NCI-H526 treated with DMSO at 0.1 percent for 48 hours (cell line): ENCODE measurements at regions not wholly inside any gene's neighbourhood (a gene's known extent, or its start where the extent isn't known, plus 50 kb on each side); places are given as distances from the start of the nearest gene placed in this dataset.

Experiments used
- DNase-seq: peaks from one replicate; lab custom pipeline; 2025; lab: John Stamatoyannopoulos, UW

- DNase-seq, result no peak
These were observed 186.2 kb downstream of the URI1 start for GRCh38 chr19:30128211-30128610.

GRCh38 chr19:30130356-30131122 lies 188.5 kb downstream of the URI1 start:
- no peak for DNase-seq

- DNase-seq, result no peak
These were observed 189.2 kb downstream of the URI1 start for GRCh38 chr19:30131246-30131645.

- DNase-seq, result no peak
These were observed 189.8 kb downstream of the URI1 start for GRCh38 chr19:30131722-30132291.

GRCh38 chr19:30132343-30133075 lies 190.5 kb downstream of the URI1 start:
- DNase-seq, result no peak

- no peak for DNase-seq
These were observed 191.8 kb downstream of the URI1 start for GRCh38 chr19:30133803-30134202.

GRCh38 chr19:30135093-30135757 lies 193.2 kb downstream of the URI1 start:
- no peak for DNase-seq

GRCh38 chr19:30135797-30136196 lies 193.8 kb downstream of the URI1 start:
- DNase-seq, result no peak

- no peak for DNase-seq
These were observed 194.7 kb downstream of the URI1 start for GRCh38 chr19:30136611-30137195.

GRCh38 chr19:30137747-30138146 lies 195.7 kb downstream of the URI1 start:
- no peak for DNase-seq

GRCh38 chr19:30144242-30144758 lies 202.3 kb downstream of the URI1 start:
- no peak for DNase-seq

- no peak for DNase-seq
These were observed 202.8 kb downstream of the URI1 start for GRCh38 chr19:30144802-30145201.

- no peak for DNase-seq
These were observed 203.4 kb downstream of the URI1 start for GRCh38 chr19:30145467-30145866.

- DNase-seq, result no peak
These were observed 204.3 kb downstream of the URI1 start for GRCh38 chr19:30146346-30146745.

GRCh38 chr19:30148039-30148790 lies 206.2 kb downstream of the URI1 start:
- DNase-seq, result peak; percentile 74

GRCh38 chr19:30148803-30149202 lies 206.8 kb downstream of the URI1 start:
- DNase-seq, result no peak

- no peak for DNase-seq
These were observed 207.3 kb downstream of the URI1 start for GRCh38 chr19:30149300-30149699.

GRCh38 chr19:30150626-30151025 lies 208.6 kb downstream of the URI1 start:
- DNase-seq, result no peak

GRCh38 chr19:30151081-30151480 lies 209.0 kb downstream of the URI1 start:
- DNase-seq, result no peak

GRCh38 chr19:30152510-30153291 lies 210.7 kb downstream of the URI1 start:
- DNase-seq, result no peak
